ENCODE measurements at regions not wholly inside any gene's neighbourhood (a gene's known extent, or its start where the extent isn't known, plus 50 kb on each side); places are given as distances from the start of the nearest gene placed in this dataset.

- no peak for DNase-seq (ENCODE audit: low read depth in 1 of 2, low spot score in 2 of 2)
- Histone ChIP-seq H3K9ac (replicated peaks in 1 of 4; ENCODE audit: extremely low read depth in 1 of 4, low read depth in 3 of 4, low read length in 3 of 4) (no peak overlapping the region), H2BK20ac (ENCODE audit: low read length) (no peak overlapping the region), H4K5ac (ENCODE audit: insufficient read length, low read depth, low read length) (no peak overlapping the region), H2AK5ac (ENCODE audit: low read depth, low read length) (no peak overlapping the region), H2BK5ac (ENCODE audit: low read depth, low read length) (no peak overlapping the region), H3K27ac (ENCODE audit: low read depth, low read length) (no peak overlapping the region), H3K56ac (replicated peaks; ENCODE audit: insufficient read length, low read depth, low read length) (no peak overlapping the region), H3K27me3 (replicated peaks in 1 of 4; ENCODE audit: control insufficient read depth in 3 of 4, extremely low read depth in 1 of 4, insufficient read depth in 3 of 4, low read length in 3 of 4) (no peaks in the 10 kb centered on the region), H2BK120ac (replicated peaks; ENCODE audit: low read depth, low read length) (no peak overlapping the region), H3K9me3 (ENCODE audit: insufficient read depth in 2 of 2, low read depth in 1 of 2, low read length in 1 of 2) (no peaks in the 10 kb centered on the region), H3K18ac (ENCODE audit: extremely low read depth, low read length) (no peak overlapping the region), H2BK15ac (ENCODE audit: low read length) (no peak overlapping the region), H3K79me1 (ENCODE audit: low read depth, low read length) (no peaks in the 10 kb centered on the region), H3K4me1 (replicated peaks in 1 of 4; ENCODE audit: control insufficient read depth in 3 of 4, insufficient read depth in 4 of 4, low read length in 3 of 4) (no peaks in the 10 kb centered on the region), H3K23me2 (ENCODE audit: low read depth, low read length) (no peaks in the 10 kb centered on the region), H3K4me2 (ENCODE audit: insufficient read depth in 1 of 2, low read depth in 2 of 2, low read length in 2 of 2) (no peak overlapping the region), H4K91ac (replicated peaks; ENCODE audit: insufficient read length, low read length) (no peak overlapping the region), H2AFZ (ENCODE audit: low read length) (no peak overlapping the region), H3K36me3 (ENCODE audit: control insufficient read depth in 2 of 4, insufficient read depth in 4 of 4, low read length in 3 of 4) (no peaks in the 10 kb centered on the region), H4K8ac (ENCODE audit: extremely low read depth, insufficient read depth, low read length) (no peak overlapping the region), H3K4me3 (ENCODE audit: extremely low read depth in 1 of 4, insufficient read depth in 2 of 4, low read depth in 3 of 4, low read length in 4 of 4) (no peak overlapping the region), H2BK12ac (ENCODE audit: low read depth, low read length) (no peak overlapping the region), H3K14ac (ENCODE audit: insufficient read length) (no peak overlapping the region), H3K23ac (ENCODE audit: insufficient read length) (no peak overlapping the region), H3K4ac (replicated peaks; ENCODE audit: insufficient read length, low read depth, low read length) (no peak overlapping the region), H3K79me2 (ENCODE audit: control insufficient read depth in 1 of 2, insufficient read depth in 2 of 2, low read length in 2 of 2) (no peaks in the 10 kb centered on the region), H4K20me1 (replicated peaks in 1 of 2; ENCODE audit: control insufficient read depth in 1 of 2, insufficient read depth in 2 of 2, low read length in 2 of 2) (no peaks in the 10 kb centered on the region)
- ChIA-PET CTCF (ENCODE audit: partially characterized antibody) (interaction anchor here (0.6 to 2.8 kb wide), 5 partner anchors 8 to 790 kb away, joined by 3 to 16 read pairs (median 4); no protein-coding TSS in a partner anchor), POLR2A (ENCODE audit: partially characterized antibody) (no interaction called here)
- 88% methylated on average over 6 of the region's 6 CpGs; no CpG with 5 or more reads in 1 of the 2 experiments for whole genome bisulfite sequencing, 2 experiments (ENCODE audit: extremely low coverage in 1 of 2, insufficient coverage in 1 of 2, insufficient read length in 1 of 2, insufficient replicate concordance in 2 of 2, low coverage in 1 of 2, low lambda C conversion rate in 2 of 2, missing lambda C conversion rate in 1 of 2)
- TF ChIP-seq YY1 (IDR thresholded peaks at IDR 0.05; ENCODE audit: low read depth, low read length) (no peak), BCL11A (IDR thresholded peaks at IDR 0.05; ENCODE audit: low read depth in 2 of 2, low read length in 2 of 2) (no peak), BACH1 (IDR thresholded peaks at IDR 0.05; ENCODE audit: low read length) (no peak), SRF (IDR thresholded peaks at IDR 0.05; ENCODE audit: low read depth, low read length) (no peak), CBX8 (IDR thresholded peaks at IDR 0.05; ENCODE audit: borderline replicate concordance, low read depth, low read length) (no peak), ZNF274 (IDR thresholded peaks at IDR 0.05; ENCODE audit: borderline replicate concordance, extremely low read depth, low read length) (no peak), HDAC6 (IDR thresholded peaks at IDR 0.05; ENCODE audit: low read depth, low read length) (no peak), SIX5 (IDR thresholded peaks at IDR 0.05; ENCODE audit: low read depth, low read length) (no peak), KDM1A (IDR thresholded peaks at IDR 0.05; ENCODE audit: borderline replicate concordance, low read length) (no peak), TBP (IDR thresholded peaks at IDR 0.05; ENCODE audit: low read depth, low read length) (no peak), EGR1 (IDR thresholded peaks at IDR 0.05; ENCODE audit: borderline replicate concordance, low read depth, low read length) (no peak), CEBPB (IDR thresholded peaks at IDR 0.05; ENCODE audit: low read depth, low read length) (no peak), NANOG (IDR thresholded peaks at IDR 0.05; ENCODE audit: insufficient read depth, low read depth, low read length, poor library complexity, severe bottlenecking) (no peak), SP2 (IDR thresholded peaks at IDR 0.05; ENCODE audit: low read length) (no peak), MAX (IDR thresholded peaks at IDR 0.05) (no peak)
- no peak for FAIRE-seq
Measured at GRCh38 chr2:158042666-158043065, 59.0 kb upstream of the UPP2 start.

All from H1 (cell line).